ENCODE measurements at regions not wholly inside any gene's neighbourhood (a gene's known extent, or its start where the extent isn't known, plus 50 kb on each side); places are given as distances from the start of the nearest gene placed in this dataset.

- WGBS = 98% methylated on average over 2 of the region's 2 CpGs
- no peak for DNase-seq (ENCODE audit: low spot score)
- no peak overlapping the region for H3K27ac ChIP-seq (ENCODE audit: low read depth in 1 of 2, low read length in 2 of 2)
- no peaks in the 10 kb centered on the region for H3K27me3 ChIP-seq (ENCODE audit: control insufficient read depth in 4 of 4, insufficient read depth in 4 of 4, low read length in 3 of 4)
- H3K9me3 ChIP-seq (ENCODE audit: control insufficient read depth in 4 of 4, low read length in 3 of 4) = no peaks in the 10 kb centered on the region
- TF ChIP-seq ATF3 (IDR thresholded peaks at IDR 0.05) = no peak
- TF ChIP-seq, protein P1, sequence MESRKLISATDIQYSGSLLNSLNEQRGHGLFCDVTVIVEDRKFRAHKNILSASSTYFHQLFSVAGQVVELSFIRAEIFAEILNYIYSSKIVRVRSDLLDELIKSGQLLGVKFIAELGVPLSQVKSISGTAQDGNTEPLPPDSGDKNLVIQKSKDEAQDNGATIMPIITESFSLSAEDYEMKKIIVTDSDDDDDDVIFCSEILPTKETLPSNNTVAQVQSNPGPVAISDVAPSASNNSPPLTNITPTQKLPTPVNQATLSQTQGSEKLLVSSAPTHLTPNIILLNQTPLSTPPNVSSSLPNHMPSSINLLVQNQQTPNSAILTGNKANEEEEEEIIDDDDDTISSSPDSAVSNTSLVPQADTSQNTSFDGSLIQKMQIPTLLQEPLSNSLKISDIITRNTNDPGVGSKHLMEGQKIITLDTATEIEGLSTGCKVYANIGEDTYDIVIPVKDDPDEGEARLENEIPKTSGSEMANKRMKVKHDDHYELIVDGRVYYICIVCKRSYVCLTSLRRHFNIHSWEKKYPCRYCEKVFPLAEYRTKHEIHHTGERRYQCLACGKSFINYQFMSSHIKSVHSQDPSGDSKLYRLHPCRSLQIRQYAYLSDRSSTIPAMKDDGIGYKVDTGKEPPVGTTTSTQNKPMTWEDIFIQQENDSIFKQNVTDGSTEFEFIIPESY (IDR thresholded peaks at IDR 0.05) = no peak
- TF ChIP-seq SP1 (IDR thresholded peaks at IDR 0.05) = no peak
- TF ChIP-seq MAX (IDR thresholded peaks at IDR 0.05) = no peak
- no peak for TF ChIP-seq HNF4A (conservative IDR thresholded peaks at IDR 0.05)
- no peak for TF ChIP-seq RAD21 (IDR thresholded peaks at IDR 0.05)
- no peak for TF ChIP-seq CTCF (IDR thresholded peaks at IDR 0.05; ENCODE audit: low read depth, low read length, missing input control)
- no peak for TF ChIP-seq TAF1 (conservative IDR thresholded peaks at IDR 0.05)
- TF ChIP-seq FOXA2 (IDR thresholded peaks at IDR 0.05) = no peak
- no peak for TF ChIP-seq JUND (IDR thresholded peaks at IDR 0.05)
- TF ChIP-seq YY1 (IDR thresholded peaks at IDR 0.05) = no peak
- H3K36me3 ChIP-seq (ENCODE audit: control insufficient read depth in 4 of 4, insufficient read depth in 3 of 4, low read depth in 1 of 4, low read length in 3 of 4) = no peaks in the 10 kb centered on the region
- no peak overlapping the region for H3K4me3 ChIP-seq (ENCODE audit: low read depth in 1 of 3, low read length in 3 of 3)
- H3K9ac ChIP-seq (ENCODE audit: low read depth in 1 of 2, low read length in 2 of 2) = no peak overlapping the region
- no peaks in the 10 kb centered on the region for H3K4me1 ChIP-seq (ENCODE audit: control insufficient read depth in 4 of 4, insufficient read depth in 4 of 4, low read length in 3 of 4)
Observed at GRCh38 chr1:60880202-60880601, 202.2 kb upstream of the NFIA start.

- H3K27ac ChIP-seq (ENCODE audit: low read depth in 1 of 2, low read length in 2 of 2) = no peak overlapping the region
- no peaks in the 10 kb centered on the region for H3K4me1 ChIP-seq (ENCODE audit: control insufficient read depth in 4 of 4, insufficient read depth in 4 of 4, low read length in 3 of 4)
- no peak for DNase-seq (ENCODE audit: low spot score)
- H3K4me3 ChIP-seq (ENCODE audit: low read depth in 1 of 3, low read length in 3 of 3) = no peak overlapping the region
- no peaks in the 10 kb centered on the region for H3K27me3 ChIP-seq (ENCODE audit: control insufficient read depth in 4 of 4, insufficient read depth in 4 of 4, low read length in 3 of 4)
- WGBS = 60% methylated on average over 1 of the region's 1 CpG
- no peak for TF ChIP-seq RAD21 (IDR thresholded peaks at IDR 0.05)
- TF ChIP-seq FOXA1 (IDR thresholded peaks at IDR 0.05) = no peak
- TF ChIP-seq TAF1 (conservative IDR thresholded peaks at IDR 0.05) = no peak
- TF ChIP-seq REST (IDR thresholded peaks at IDR 0.05) = no peak
- TF ChIP-seq YY1 (IDR thresholded peaks at IDR 0.05) = no peak
- TF ChIP-seq SP1 (IDR thresholded peaks at IDR 0.05) = no peak
- TF ChIP-seq NR2F2 (IDR thresholded peaks at IDR 0.05) = no peak
- no peak for TF ChIP-seq HNF4A (conservative IDR thresholded peaks at IDR 0.05)
- no peak for TF ChIP-seq RXRA (IDR thresholded peaks at IDR 0.05)
- no peak for TF ChIP-seq HNF4G (IDR thresholded peaks at IDR 0.05)
- TF ChIP-seq CTCF (IDR thresholded peaks at IDR 0.05; ENCODE audit: low read depth, low read length, missing input control) = no peak
- TF ChIP-seq JUND (IDR thresholded peaks at IDR 0.05) = no peak
- TF ChIP-seq EGR1 (IDR thresholded peaks at IDR 0.05; ENCODE audit: low read depth in 2 of 2) = no peak
- no peak for TF ChIP-seq GABPA (IDR thresholded peaks at IDR 0.05 in 1 of 2, conservative IDR thresholded peaks at IDR 0.05 in 1 of 2)
- no peak for TF ChIP-seq MAX (IDR thresholded peaks at IDR 0.05)
- TF ChIP-seq, protein P1 (IDR thresholded peaks at IDR 0.05) = no peak
- no peaks in the 10 kb centered on the region for H3K36me3 ChIP-seq (ENCODE audit: control insufficient read depth in 4 of 4, insufficient read depth in 3 of 4, low read depth in 1 of 4, low read length in 3 of 4)
- H3K9ac ChIP-seq (ENCODE audit: low read depth in 1 of 2, low read length in 2 of 2) = no peak overlapping the region
- no peaks in the 10 kb centered on the region for H3K9me3 ChIP-seq (ENCODE audit: control insufficient read depth in 4 of 4, low read length in 3 of 4)
Observed at GRCh38 chr1:60878323-60878722, 204.0 kb upstream of the NFIA start.
